ENCODE measurements at regions not wholly inside any gene's neighbourhood (a gene's known extent, or its start where the extent isn't known, plus 50 kb on each side); places are given as distances from the start of the nearest gene placed in this dataset.

GRCh38 chr1:204806943-204807687, 63.5 kb upstream of the NFASC start (continued):
- TF ChIP-seq ARID5B (CRISPR knock-in tag; IDR thresholded peaks at IDR 0.05) = no peak
- TF ChIP-seq KIAA2018 (CRISPR knock-in tag; IDR thresholded peaks at IDR 0.05; ENCODE audit: borderline replicate concordance) = no peak
- TF ChIP-seq SMAD3 (CRISPR knock-in tag; IDR thresholded peaks at IDR 0.05) = 0 out of 2 replicates have a peak, but pooled peaks have one; percentile 21
- no peak for TF ChIP-seq RCOR2 (CRISPR knock-in tag; IDR thresholded peaks at IDR 0.05)
- no peak for TF ChIP-seq ZBTB42 (CRISPR knock-in tag; IDR thresholded peaks at IDR 0.05)
- TF ChIP-seq HMGXB4 (CRISPR knock-in tag; IDR thresholded peaks at IDR 0.05; ENCODE audit: borderline replicate concordance in 1 of 2, low read depth in 1 of 2) = peak; percentile 96 to 97
- TF ChIP-seq PITX1 (CRISPR knock-in tag; IDR thresholded peaks at IDR 0.05) = no peak
- TF ChIP-seq HNF1A (IDR thresholded peaks at IDR 0.05; ENCODE audit: low read depth) = no peak
- no peak for TF ChIP-seq HNF1A (CRISPR knock-in tag; IDR thresholded peaks at IDR 0.05; ENCODE audit: borderline replicate concordance)
